DOHH2 (cell line): ENCODE measurements at regions not wholly inside any gene's neighbourhood (a gene's known extent, or its start where the extent isn't known, plus 50 kb on each side); places are given as distances from the start of the nearest gene placed in this dataset.

Source experiments
- H3F3A ChIP-seq: fragments of 200-600 bp; sonication (generic), shearing (Covaris generic); 2 replicates; pipeline ENCODE4 v1.6.0; 2016; ENCODE audit warnings: antibody characterized with exemption, mild to moderate bottlenecking; ENCODE audit not compliant: control insufficient read depth, insufficient read depth
- H3K27ac ChIP-seq: fragments of 200-600 bp; sonication (generic); 2 replicates; pipeline ENCODE4 v1.5.1; 2014; ENCODE audit warnings: low read depth, mild to moderate bottlenecking, low read length, moderate library complexity
- H3K27me3 ChIP-seq: fragments of 200-600 bp; sonication (generic); 2 replicates; pipeline ENCODE4 v1.6.1; 2014; ENCODE audit warnings: mild to moderate bottlenecking, low read length, mixed read lengths; ENCODE audit not compliant: control insufficient read depth
- H3K36me3 ChIP-seq: fragments of 200-600 bp; sonication (generic); 2 replicates; pipeline ENCODE4 v1.6.1; 2014; ENCODE audit warnings: mild to moderate bottlenecking, low read length, moderate library complexity, mixed read lengths; ENCODE audit not compliant: control insufficient read depth
- H3K4me1 ChIP-seq: fragments of 200-600 bp; sonication (generic); 2 replicates; pipeline ENCODE4 v1.6.1; 2014; ENCODE audit warnings: mild to moderate bottlenecking, low read length, mixed read lengths; ENCODE audit not compliant: control insufficient read depth
- H3K4me2 ChIP-seq: fragments of 200-600 bp; sonication (generic); 2 replicates; pipeline ENCODE4 v1.6.0; 2014; ENCODE audit warnings: mild to moderate bottlenecking, low read length, moderate library complexity
- H3K4me3 ChIP-seq: fragments of 200-600 bp; sonication (generic); 2 replicates; pipeline ENCODE4 v1.5.1; 2014; ENCODE audit warnings: mild to moderate bottlenecking, low read length, mixed read lengths
- H3K79me2 ChIP-seq: fragments of 200-600 bp; sonication (generic); 2 replicates; pipeline ENCODE4 v1.6.1; 2014; ENCODE audit warnings: mild to moderate bottlenecking, low read length, mixed read lengths; ENCODE audit not compliant: control insufficient read depth
- H3K9me2 ChIP-seq: fragments of 200-600 bp; sonication (generic); replicated peaks from 2 replicates; pipeline ENCODE4 v1.6.1; 2014; ENCODE audit warnings: mild to moderate bottlenecking, low read length, mixed read lengths; ENCODE audit not compliant: control insufficient read depth
- H3K9me3 ChIP-seq: fragments of 200-600 bp; sonication (generic); 2 replicates; pipeline ENCODE4 v1.6.1; 2014; ENCODE audit warnings: antibody characterized with exemption, low read length, mixed read lengths; ENCODE audit not compliant: control insufficient read depth, insufficient read depth
- H4K20me1 ChIP-seq: fragments of 200-600 bp; sonication (generic); 2 replicates; pipeline ENCODE4 v1.6.0; 2014; ENCODE audit warnings: low read depth, mild to moderate bottlenecking, antibody characterized with exemption, low read length, moderate library complexity; ENCODE audit not compliant: control insufficient read depth, insufficient read depth
- CTCF ChIP-seq: fragments of 200-600 bp; sonication (generic); IDR thresholded peaks from one replicate; pipeline ENCODE4 v1.5.1; 2014; ENCODE audit warnings: antibody characterized with exemption, mild to moderate bottlenecking, low read depth, low read length; ENCODE audit not compliant: poor library complexity, severe bottlenecking
- EZH2phosphoT487 ChIP-seq: fragments of 200-600 bp; sonication (generic); IDR thresholded peaks from 2 replicates; pipeline ENCODE4 v1.6.1; 2017; ENCODE audit warnings: borderline replicate concordance, mild to moderate bottlenecking, antibody characterized with exemption, low read length, moderate library complexity, mixed read lengths

GRCh38 chr14:39827901-39828655, 395.8 kb upstream of the FBXO33 start:
- Histone ChIP-seq H3F3A (no peaks in the 10 kb centered on the region), H3K27me3 (no peaks in the 10 kb centered on the region), H3K4me3 (no peak overlapping the region), H3K4me2 (no peak overlapping the region), H3K27ac (no peak overlapping the region), H3K79me2 (no peaks in the 10 kb centered on the region), H3K9me2 (no peaks in the 10 kb centered on the region; the same call in 1 of the 2 replicates), H3K9me3 (no peaks in the 10 kb centered on the region), H3K4me1 (no peaks in the 10 kb centered on the region), H4K20me1 (no peaks in the 10 kb centered on the region), H3K36me3 (no peaks in the 10 kb centered on the region)
- TF ChIP-seq CTCF = no peak
- TF ChIP-seq EZH2phosphoT487 = no peak

- Histone ChIP-seq H3K27ac (no peak overlapping the region), H3K9me2 (no peaks in the 10 kb centered on the region; the same call in 1 of the 2 replicates), H3K27me3 (no peaks in the 10 kb centered on the region), H3K9me3 (no peaks in the 10 kb centered on the region), H3K36me3 (no peaks in the 10 kb centered on the region), H3K4me3 (no peak overlapping the region), H4K20me1 (no peaks in the 10 kb centered on the region), H3K4me2 (no peak overlapping the region), H3K79me2 (no peaks in the 10 kb centered on the region), H3K4me1 (no peaks in the 10 kb centered on the region), H3F3A (no peaks in the 10 kb centered on the region)
- no peak for TF ChIP-seq EZH2phosphoT487
Observed at GRCh38 chr14:39812532-39813320, 380.5 kb upstream of the FBXO33 start.

GRCh38 chr14:39807271-39807670, 375.0 kb upstream of the FBXO33 start:
- Histone ChIP-seq H3K27me3 (no peaks in the 10 kb centered on the region), H3K9me3 (no peaks in the 10 kb centered on the region), H3K79me2 (no peaks in the 10 kb centered on the region), H3K27ac (no peak overlapping the region), H3K4me3 (no peak overlapping the region), H3K9me2 (no peaks in the 10 kb centered on the region; the same call in 1 of the 2 replicates), H4K20me1 (no peaks in the 10 kb centered on the region), H3K4me1 (no peaks in the 10 kb centered on the region), H3K36me3 (no peaks in the 10 kb centered on the region), H3F3A (no peaks in the 10 kb centered on the region), H3K4me2 (no peak overlapping the region)
- no peak for TF ChIP-seq EZH2phosphoT487
- TF ChIP-seq CTCF = no peak

- no peaks in the 10 kb centered on the region for H3F3A ChIP-seq
- no peaks in the 10 kb centered on the region for H3K9me2 ChIP-seq
- no peaks in the 10 kb centered on the region for H3K27me3 ChIP-seq
- no peaks in the 10 kb centered on the region for H3K79me2 ChIP-seq
- H3K4me1 ChIP-seq = no peaks in the 10 kb centered on the region
- H3K4me2 ChIP-seq = no peak overlapping the region
- H3K36me3 ChIP-seq = no peaks in the 10 kb centered on the region
- H4K20me1 ChIP-seq = no peaks in the 10 kb centered on the region
- no peak overlapping the region for H3K4me3 ChIP-seq
- TF ChIP-seq EZH2phosphoT487 (no peak), CTCF (no peak)
- no peaks in the 10 kb centered on the region for H3K9me3 ChIP-seq
- H3K27ac ChIP-seq = no peak overlapping the region
Observed at GRCh38 chr14:39784461-39784860, 352.2 kb upstream of the FBXO33 start.
